ENCODE measurements at regions not wholly inside any gene's neighbourhood (a gene's known extent, or its start where the extent isn't known, plus 50 kb on each side); places are given as distances from the start of the nearest gene placed in this dataset.

DNA sequence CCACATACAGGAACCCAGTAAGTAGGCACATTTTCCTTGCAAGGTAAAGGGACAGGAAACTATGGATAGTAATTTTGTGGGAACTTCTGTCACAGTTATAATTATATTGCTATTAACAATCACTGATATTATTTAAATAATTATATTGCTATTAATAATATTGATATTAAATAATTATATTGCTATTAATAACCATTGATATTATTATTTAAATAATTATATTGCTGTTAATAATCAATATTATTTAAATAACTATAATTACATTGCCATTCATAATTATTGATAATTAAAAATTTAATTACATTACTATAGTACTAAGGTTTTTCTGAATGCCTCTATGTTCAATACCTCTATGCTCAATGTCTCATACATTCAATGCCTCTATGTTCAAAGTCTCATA lies 385.6 kb upstream of the SGCD start:
- no peak for TF ChIP-seq POLR2A (IDR thresholded peaks at IDR 0.05)
- TF ChIP-seq, protein P1, sequence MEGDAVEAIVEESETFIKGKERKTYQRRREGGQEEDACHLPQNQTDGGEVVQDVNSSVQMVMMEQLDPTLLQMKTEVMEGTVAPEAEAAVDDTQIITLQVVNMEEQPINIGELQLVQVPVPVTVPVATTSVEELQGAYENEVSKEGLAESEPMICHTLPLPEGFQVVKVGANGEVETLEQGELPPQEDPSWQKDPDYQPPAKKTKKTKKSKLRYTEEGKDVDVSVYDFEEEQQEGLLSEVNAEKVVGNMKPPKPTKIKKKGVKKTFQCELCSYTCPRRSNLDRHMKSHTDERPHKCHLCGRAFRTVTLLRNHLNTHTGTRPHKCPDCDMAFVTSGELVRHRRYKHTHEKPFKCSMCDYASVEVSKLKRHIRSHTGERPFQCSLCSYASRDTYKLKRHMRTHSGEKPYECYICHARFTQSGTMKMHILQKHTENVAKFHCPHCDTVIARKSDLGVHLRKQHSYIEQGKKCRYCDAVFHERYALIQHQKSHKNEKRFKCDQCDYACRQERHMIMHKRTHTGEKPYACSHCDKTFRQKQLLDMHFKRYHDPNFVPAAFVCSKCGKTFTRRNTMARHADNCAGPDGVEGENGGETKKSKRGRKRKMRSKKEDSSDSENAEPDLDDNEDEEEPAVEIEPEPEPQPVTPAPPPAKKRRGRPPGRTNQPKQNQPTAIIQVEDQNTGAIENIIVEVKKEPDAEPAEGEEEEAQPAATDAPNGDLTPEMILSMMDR (IDR thresholded peaks at IDR 0.05), result no peak
